PFSK-1 (cell line): ENCODE measurements at regions not wholly inside any gene's neighbourhood (a gene's known extent, or its start where the extent isn't known, plus 50 kb on each side); places are given as distances from the start of the nearest gene placed in this dataset.

Experiments used
- SIN3A ChIP-seq: IDR thresholded peaks from 2 replicates; pipeline ENCODE4 v1.6.1; 2012; ENCODE audit warnings: mild to moderate bottlenecking, low read length, moderate library complexity, borderline replicate concordance; ENCODE audit not compliant: insufficient read depth
- TF ChIP-seq, protein P1 (sequence below), 2 experiments: IDR thresholded peaks; 2 replicates each; pipeline versions ENCODE4 v1.6.1 to v1.8.0; 2011 to 2012; ENCODE audit warnings: low read depth in 2 of 2, low read length in 2 of 2, control low read depth in 1 of 2, inconsistent platforms in 1 of 2, mild to moderate bottlenecking in 1 of 2, moderate library complexity in 1 of 2; ENCODE audit not compliant: insufficient read depth in 1 of 2

DNA sequence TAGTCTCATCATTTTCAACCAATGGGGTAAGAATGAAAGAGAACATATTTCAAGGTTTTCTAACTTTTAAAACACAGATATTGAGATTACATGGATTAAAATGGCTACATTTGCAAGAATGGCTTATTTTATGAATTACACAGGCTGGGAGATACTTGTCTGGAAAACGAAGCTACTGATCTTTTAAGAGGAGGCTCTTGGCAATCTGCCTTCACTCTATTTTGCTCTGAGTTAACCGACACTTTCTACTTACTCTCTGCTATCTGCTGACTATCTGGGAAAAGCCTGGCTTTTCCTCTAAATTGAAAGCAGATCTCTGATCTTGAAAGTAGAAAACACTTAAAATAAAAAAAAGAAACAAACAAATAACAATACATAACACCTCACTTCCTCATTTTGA lies 325.4 kb upstream of the LINC00305 start:
- TF ChIP-seq, protein P1, sequence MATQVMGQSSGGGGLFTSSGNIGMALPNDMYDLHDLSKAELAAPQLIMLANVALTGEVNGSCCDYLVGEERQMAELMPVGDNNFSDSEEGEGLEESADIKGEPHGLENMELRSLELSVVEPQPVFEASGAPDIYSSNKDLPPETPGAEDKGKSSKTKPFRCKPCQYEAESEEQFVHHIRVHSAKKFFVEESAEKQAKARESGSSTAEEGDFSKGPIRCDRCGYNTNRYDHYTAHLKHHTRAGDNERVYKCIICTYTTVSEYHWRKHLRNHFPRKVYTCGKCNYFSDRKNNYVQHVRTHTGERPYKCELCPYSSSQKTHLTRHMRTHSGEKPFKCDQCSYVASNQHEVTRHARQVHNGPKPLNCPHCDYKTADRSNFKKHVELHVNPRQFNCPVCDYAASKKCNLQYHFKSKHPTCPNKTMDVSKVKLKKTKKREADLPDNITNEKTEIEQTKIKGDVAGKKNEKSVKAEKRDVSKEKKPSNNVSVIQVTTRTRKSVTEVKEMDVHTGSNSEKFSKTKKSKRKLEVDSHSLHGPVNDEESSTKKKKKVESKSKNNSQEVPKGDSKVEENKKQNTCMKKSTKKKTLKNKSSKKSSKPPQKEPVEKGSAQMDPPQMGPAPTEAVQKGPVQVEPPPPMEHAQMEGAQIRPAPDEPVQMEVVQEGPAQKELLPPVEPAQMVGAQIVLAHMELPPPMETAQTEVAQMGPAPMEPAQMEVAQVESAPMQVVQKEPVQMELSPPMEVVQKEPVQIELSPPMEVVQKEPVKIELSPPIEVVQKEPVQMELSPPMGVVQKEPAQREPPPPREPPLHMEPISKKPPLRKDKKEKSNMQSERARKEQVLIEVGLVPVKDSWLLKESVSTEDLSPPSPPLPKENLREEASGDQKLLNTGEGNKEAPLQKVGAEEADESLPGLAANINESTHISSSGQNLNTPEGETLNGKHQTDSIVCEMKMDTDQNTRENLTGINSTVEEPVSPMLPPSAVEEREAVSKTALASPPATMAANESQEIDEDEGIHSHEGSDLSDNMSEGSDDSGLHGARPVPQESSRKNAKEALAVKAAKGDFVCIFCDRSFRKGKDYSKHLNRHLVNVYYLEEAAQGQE (IDR thresholded peaks at IDR 0.05; ENCODE audit: insufficient read depth in 1 of 2, low read depth in 2 of 2, low read length in 2 of 2), result no peak
- TF ChIP-seq SIN3A, result no peak
